ENCODE measurements at regions not wholly inside any gene's neighbourhood (a gene's known extent, or its start where the extent isn't known, plus 50 kb on each side); places are given as distances from the start of the nearest gene placed in this dataset.

DNA sequence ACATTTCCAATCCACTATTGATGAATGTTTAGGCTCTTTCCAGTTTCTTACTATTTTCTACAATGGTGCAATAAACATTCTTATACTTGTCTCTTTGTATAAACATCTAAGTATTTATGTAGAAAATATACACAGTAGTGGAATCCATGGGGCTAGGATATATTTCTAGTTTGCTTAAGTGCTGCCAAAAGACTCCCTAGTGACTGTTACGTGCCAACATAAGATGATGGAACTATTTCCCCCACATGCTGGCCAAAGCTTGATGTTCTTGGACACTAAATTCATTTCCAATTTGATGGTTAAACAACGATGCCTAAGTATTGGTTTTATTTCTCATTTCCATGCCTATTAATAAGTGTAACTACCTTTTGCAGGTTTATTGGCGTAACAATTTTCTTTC lies 378.4 kb upstream of the HNRNPA3 start:
- intact Hi-C loops (cut with DNase I), result no loop called here
- no peaks in the 10 kb centered on the region for H3K36me3 ChIP-seq
- ATAC-seq, result no peak
- H3K4me1 ChIP-seq, result no peaks in the 10 kb centered on the region
- DNase-seq, result no peak
- no peaks in the 10 kb centered on the region for H3K9me3 ChIP-seq
- H3K27me3 ChIP-seq, result peaks cover 0 to 3% of the 10 kb centered on the region in 2 donors
- TF ChIP-seq CTCF (IDR thresholded peaks at IDR 0.05), result no peak
- H3K4me3 ChIP-seq, result no peak overlapping the region
- H3K27ac ChIP-seq, result no peak overlapping the region

DNA sequence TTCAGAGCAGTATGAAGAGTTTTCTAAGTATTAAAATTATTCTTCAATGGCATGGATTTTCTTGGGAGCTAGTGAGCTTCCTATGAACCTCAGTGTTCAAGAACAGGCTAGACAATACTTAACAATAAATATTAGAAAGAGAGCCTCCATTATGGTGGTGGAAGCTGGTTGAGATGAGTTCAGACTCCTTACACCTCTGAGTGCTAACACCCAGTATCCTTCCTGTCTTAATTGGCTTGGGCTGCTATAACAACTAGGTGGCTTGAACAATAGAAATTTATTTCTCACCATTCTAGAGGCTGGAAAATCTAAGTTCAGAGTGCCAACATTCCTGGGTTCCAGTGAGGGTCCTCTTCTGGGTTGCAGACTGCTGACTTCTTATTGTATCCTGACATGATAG lies 369.4 kb upstream of the HNRNPA3 start:
- DNase-seq (no peak), ATAC-seq (no peak)
- intact Hi-C loops (cut with DNase I), result no loop called here
- no peaks in the 10 kb centered on the region for H3K9me3 ChIP-seq
- no peak overlapping the region for H3K27ac ChIP-seq
- no peak overlapping the region for H3K4me3 ChIP-seq
- TF ChIP-seq CTCF (IDR thresholded peaks at IDR 0.05), result no peak
- H3K4me1 ChIP-seq, result no peaks in the 10 kb centered on the region
- no peaks in the 10 kb centered on the region for H3K27me3 ChIP-seq
- H3K36me3 ChIP-seq, result no peaks in the 10 kb centered on the region

- intact Hi-C loops (cut with DNase I), result no loop called here
- DNase-seq (no peak), ATAC-seq (no peak)
- Histone ChIP-seq H3K4me3 (no peak overlapping the region), H3K9me3 (no peaks in the 10 kb centered on the region), H3K27me3 (no peaks in the 10 kb centered on the region), H3K4me1 (no peaks in the 10 kb centered on the region), H3K36me3 (no peaks in the 10 kb centered on the region), H3K27ac (no peak overlapping the region)
- no peak for TF ChIP-seq CTCF (IDR thresholded peaks at IDR 0.05)
These were observed 368.1 kb upstream of the HNRNPA3 start for GRCh38 chr2:176844461-176844860.

- intact Hi-C loops (cut with DNase I), result no loop called here
- Histone ChIP-seq H3K27me3 (no peaks in the 10 kb centered on the region), H3K27ac (no peak overlapping the region), H3K4me3 (no peak overlapping the region), H3K4me1 (no peaks in the 10 kb centered on the region), H3K36me3 (no peaks in the 10 kb centered on the region), H3K9me3 (no peaks in the 10 kb centered on the region)
- DNase-seq (no peak), ATAC-seq (no peak)
- TF ChIP-seq CTCF (IDR thresholded peaks at IDR 0.05), result no peak
These were observed 366.9 kb upstream of the HNRNPA3 start for GRCh38 chr2:176845718-176846117.

GRCh38 chr2:176847575-176847974 lies 365.0 kb upstream of the HNRNPA3 start:
- Histone ChIP-seq H3K27me3 (no peaks in the 10 kb centered on the region), H3K36me3 (no peaks in the 10 kb centered on the region), H3K4me3 (no peak overlapping the region), H3K27ac (no peak overlapping the region), H3K9me3 (no peaks in the 10 kb centered on the region), H3K4me1 (no peaks in the 10 kb centered on the region)
- ATAC-seq (no peak), DNase-seq (no peak)
- TF ChIP-seq CTCF (IDR thresholded peaks at IDR 0.05), result no peak
- intact Hi-C loops (cut with DNase I), result no loop called here

Measured in left lung (tissue), 4 donors.